Activated CD4-positive, alpha-beta memory T cell treated with anti-CD3 and anti-CD28 coated beads, Interleukin-2, amount 10 ng/mL, durations not matched to agents 7 days and 5 days (primary cell): ENCODE measurements at regions not wholly inside any gene's neighbourhood (a gene's known extent, or its start where the extent isn't known, plus 50 kb on each side); places are given as distances from the start of the nearest gene placed in this dataset.

Experiments used
- CTCF ChIA-PET: fragments of 350-600 bp; sonication (Branson Sonifier 250); formaldehyde crosslinking; loops from one replicate; lab custom pipeline; 2021; ENCODE audit warnings: antibody characterized with exemption, inconsistent platforms; lab: Charles Lee
- POLR2A ChIA-PET: fragments of 350-600 bp; sonication (Branson Sonifier 250); formaldehyde crosslinking; loops from one replicate; lab custom pipeline; 2021; ENCODE audit warnings: antibody characterized with exemption; lab: Charles Lee
- DNase-seq: peaks from one replicate; pipeline ENCODE4 v3.0.0-alpha.2; 2020
- H3K27ac Mint-ChIP-seq: one replicate; pipeline ENCODE4 v1.8.0; 2021; ENCODE audit warnings: mild to moderate bottlenecking, mixed read lengths
- H3K27me3 Mint-ChIP-seq: one replicate; pipeline ENCODE4 v1.8.0; 2021; ENCODE audit warnings: mixed read lengths
- H3K36me3 Mint-ChIP-seq: one replicate; pipeline ENCODE4 v1.8.0; 2021; ENCODE audit warnings: low read depth, mixed read lengths
- H3K4me1 Mint-ChIP-seq: one replicate; pipeline ENCODE4 v1.8.0; 2021; ENCODE audit warnings: mixed read lengths
- H3K4me3 Mint-ChIP-seq: one replicate; pipeline ENCODE4 v1.8.0; 2021; ENCODE audit warnings: mild to moderate bottlenecking, mixed read lengths
- H3K9me3 Mint-ChIP-seq: one replicate; pipeline ENCODE4 v1.8.0; 2021; ENCODE audit warnings: mixed read lengths

DNA sequence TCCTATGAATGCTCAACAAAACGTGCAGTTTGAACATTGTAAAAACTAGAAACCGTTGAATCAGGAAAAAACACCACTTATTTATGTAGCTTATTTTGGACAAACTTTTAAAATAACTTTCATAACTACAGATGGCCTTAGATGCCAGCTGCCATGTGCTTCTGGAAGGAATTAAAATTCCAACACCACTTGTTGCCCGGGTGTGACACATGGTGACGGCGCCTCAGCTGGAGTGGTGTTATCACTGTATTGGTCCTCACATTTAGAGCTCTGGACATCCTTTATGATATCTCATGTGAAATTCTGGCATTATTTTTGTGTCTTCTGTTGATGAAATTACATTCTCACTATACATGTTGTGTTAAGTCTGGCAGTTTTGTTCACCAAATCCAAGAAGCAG is 211.0 kb downstream of the IPO8 start:
- Mint-ChIP-seq H3K9me3 (no peaks in the 10 kb centered on the region), H3K4me3 (no peak overlapping the region), H3K36me3 (no peaks in the 10 kb centered on the region), H3K4me1 (no peaks in the 10 kb centered on the region), H3K27ac (no peak overlapping the region), H3K27me3 (peaks cover 2% of the 10 kb centered on the region)
- ChIA-PET POLR2A (no interaction called here), CTCF (no interaction called here)
- no peak for DNase-seq

- Mint-ChIP-seq H3K36me3 (no peaks in the 10 kb centered on the region), H3K27me3 (peaks cover 2% of the 10 kb centered on the region), H3K9me3 (no peaks in the 10 kb centered on the region), H3K27ac (no peak overlapping the region), H3K4me1 (no peaks in the 10 kb centered on the region), H3K4me3 (no peak overlapping the region)
- ChIA-PET POLR2A (no interaction called here), CTCF (no interaction called here)
- DNase-seq: no peak
Measured at GRCh38 chr12:30482650-30483049, 213.0 kb downstream of the IPO8 start.

GRCh38 chr12:30473274-30473673 is 222.4 kb downstream of the IPO8 start:
- Mint-ChIP-seq H3K27ac (no peak overlapping the region), H3K4me3 (no peak overlapping the region), H3K4me1 (no peaks in the 10 kb centered on the region), H3K27me3 (no peaks in the 10 kb centered on the region), H3K36me3 (no peaks in the 10 kb centered on the region), H3K9me3 (peaks cover 3% of the 10 kb centered on the region)
- POLR2A ChIA-PET: no interaction called here
- DNase-seq: no peak
- CTCF ChIA-PET: no interaction called here

DNA sequence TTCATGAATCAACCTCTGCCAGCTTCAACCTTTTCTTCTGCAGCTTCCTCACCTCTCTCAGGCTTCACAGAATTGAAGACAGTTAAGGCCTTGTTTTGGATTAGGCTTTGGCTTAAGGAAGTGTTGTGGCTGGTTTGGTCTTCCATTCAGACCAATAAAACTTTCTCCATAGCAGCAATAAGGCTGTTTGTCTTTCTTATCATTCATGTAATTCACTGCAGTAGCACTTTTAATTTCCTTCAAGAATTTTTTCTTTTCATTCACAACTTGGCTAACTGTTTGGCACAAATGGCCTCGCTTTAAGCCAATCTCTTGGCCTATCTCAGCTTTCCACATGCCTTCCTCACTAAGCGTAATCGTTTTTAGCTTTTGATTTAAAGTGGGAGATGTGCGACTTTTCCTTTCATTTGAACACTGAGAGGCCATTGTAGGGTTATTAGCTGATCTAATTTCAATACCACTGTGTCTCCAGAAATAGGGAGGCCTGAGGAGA is 229.5 kb downstream of the IPO8 start:
- H3K36me3 Mint-ChIP-seq: no peaks in the 10 kb centered on the region
- no peak overlapping the region for H3K4me3 Mint-ChIP-seq
- H3K27me3 Mint-ChIP-seq: no peaks in the 10 kb centered on the region
- CTCF ChIA-PET: no interaction called here
- no peaks in the 10 kb centered on the region for H3K9me3 Mint-ChIP-seq
- H3K4me1 Mint-ChIP-seq: no peaks in the 10 kb centered on the region
- POLR2A ChIA-PET: no interaction called here
- DNase-seq: no peak
- no peak overlapping the region for H3K27ac Mint-ChIP-seq

- CTCF ChIA-PET: no interaction called here
- H3K36me3 Mint-ChIP-seq: no peaks in the 10 kb centered on the region
- no peaks in the 10 kb centered on the region for H3K4me1 Mint-ChIP-seq
- no peaks in the 10 kb centered on the region for H3K27me3 Mint-ChIP-seq
- POLR2A ChIA-PET: no interaction called here
- DNase-seq: no peak
- no peak overlapping the region for H3K4me3 Mint-ChIP-seq
- H3K27ac Mint-ChIP-seq: no peak overlapping the region
- no peaks in the 10 kb centered on the region for H3K9me3 Mint-ChIP-seq
Measured at GRCh38 chr12:30463636-30464035, 232.0 kb downstream of the IPO8 start.

- no peaks in the 10 kb centered on the region for H3K36me3 Mint-ChIP-seq
- DNase-seq: no peak
- no peaks in the 10 kb centered on the region for H3K4me1 Mint-ChIP-seq
- no peaks in the 10 kb centered on the region for H3K9me3 Mint-ChIP-seq
- POLR2A ChIA-PET: no interaction called here
- CTCF ChIA-PET: no interaction called here
- no peak overlapping the region for H3K27ac Mint-ChIP-seq
- no peak overlapping the region for H3K4me3 Mint-ChIP-seq
- no peaks in the 10 kb centered on the region for H3K27me3 Mint-ChIP-seq
Measured at GRCh38 chr12:30462249-30462648, 233.4 kb downstream of the IPO8 start.

GRCh38 chr12:30461026-30461615 is 234.5 kb downstream of the IPO8 start:
- H3K27ac Mint-ChIP-seq: no peak overlapping the region
- CTCF ChIA-PET: no interaction called here
- no peaks in the 10 kb centered on the region for H3K27me3 Mint-ChIP-seq
- H3K36me3 Mint-ChIP-seq: no peaks in the 10 kb centered on the region
- no peaks in the 10 kb centered on the region for H3K4me1 Mint-ChIP-seq
- no peak overlapping the region for H3K4me3 Mint-ChIP-seq
- POLR2A ChIA-PET: no interaction called here
- DNase-seq: no peak
- H3K9me3 Mint-ChIP-seq: no peaks in the 10 kb centered on the region

DNA sequence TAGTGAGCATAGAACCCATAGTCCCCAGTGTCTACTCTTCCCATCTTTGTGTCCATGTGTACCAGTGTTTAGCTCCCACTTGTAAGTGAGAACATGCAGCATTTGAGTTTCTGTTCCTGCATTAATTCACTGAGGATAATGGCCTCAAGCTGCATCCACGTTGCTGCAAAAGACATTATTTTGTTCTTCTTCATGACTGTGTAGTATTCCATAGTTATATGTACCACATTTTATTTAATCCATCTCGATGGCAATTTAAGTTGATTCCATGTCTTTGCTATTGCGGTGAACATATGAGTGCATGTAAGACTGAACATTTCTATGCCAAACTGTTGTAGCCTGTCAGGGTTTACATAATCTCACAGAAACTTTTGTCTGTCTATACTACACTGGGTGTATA is 237.2 kb downstream of the IPO8 start:
- ChIA-PET POLR2A (no interaction called here), CTCF (no interaction called here)
- no peaks in the 10 kb centered on the region for H3K9me3 Mint-ChIP-seq
- DNase-seq: no peak
- no peaks in the 10 kb centered on the region for H3K4me1 Mint-ChIP-seq
- no peaks in the 10 kb centered on the region for H3K36me3 Mint-ChIP-seq
- H3K27me3 Mint-ChIP-seq: no peaks in the 10 kb centered on the region
- H3K27ac Mint-ChIP-seq: no peak overlapping the region
- no peak overlapping the region for H3K4me3 Mint-ChIP-seq

- no peak overlapping the region for H3K27ac Mint-ChIP-seq
- no peaks in the 10 kb centered on the region for H3K27me3 Mint-ChIP-seq
- POLR2A ChIA-PET: no interaction called here
- no peak for DNase-seq
- H3K36me3 Mint-ChIP-seq: no peaks in the 10 kb centered on the region
- CTCF ChIA-PET: no interaction called here
- H3K9me3 Mint-ChIP-seq: no peaks in the 10 kb centered on the region
- no peaks in the 10 kb centered on the region for H3K4me1 Mint-ChIP-seq
- no peak overlapping the region for H3K4me3 Mint-ChIP-seq
Measured at GRCh38 chr12:30457621-30458289, 237.9 kb downstream of the IPO8 start.

GRCh38 chr12:30450872-30451271 is 244.8 kb downstream of the IPO8 start:
- Mint-ChIP-seq H3K4me3 (no peak overlapping the region), H3K27ac (no peak overlapping the region), H3K36me3 (no peaks in the 10 kb centered on the region), H3K4me1 (no peaks in the 10 kb centered on the region), H3K9me3 (no peaks in the 10 kb centered on the region), H3K27me3 (no peaks in the 10 kb centered on the region)
- no peak for DNase-seq
- POLR2A ChIA-PET: no interaction called here
- CTCF ChIA-PET: no interaction called here

GRCh38 chr12:30450226-30450625 is 245.4 kb downstream of the IPO8 start:
- Mint-ChIP-seq H3K27ac (no peak overlapping the region), H3K4me1 (no peaks in the 10 kb centered on the region), H3K9me3 (no peaks in the 10 kb centered on the region), H3K27me3 (no peaks in the 10 kb centered on the region), H3K36me3 (no peaks in the 10 kb centered on the region), H3K4me3 (no peak overlapping the region)
- ChIA-PET CTCF (no interaction called here), POLR2A (no interaction called here)
- no peak for DNase-seq

GRCh38 chr12:30448038-30448437 is 247.6 kb downstream of the IPO8 start:
- POLR2A ChIA-PET: no interaction called here
- H3K36me3 Mint-ChIP-seq: no peaks in the 10 kb centered on the region

GRCh38 chr12:30447061-30447750 is 248.5 kb downstream of the IPO8 start:
- ChIA-PET POLR2A (no interaction called here), CTCF (no interaction called here)
- H3K36me3 Mint-ChIP-seq: no peaks in the 10 kb centered on the region
- H3K4me1 Mint-ChIP-seq: no peaks in the 10 kb centered on the region
- no peak for DNase-seq
- no peaks in the 10 kb centered on the region for H3K27me3 Mint-ChIP-seq
- H3K9me3 Mint-ChIP-seq: no peaks in the 10 kb centered on the region
- H3K4me3 Mint-ChIP-seq: no peak overlapping the region
- H3K27ac Mint-ChIP-seq: no peak overlapping the region

More at GRCh38 chr12:30448038-30448437, 247.6 kb downstream of the IPO8 start:
- CTCF ChIA-PET: no interaction called here
- Mint-ChIP-seq H3K27ac (no peak overlapping the region), H3K4me3 (no peak overlapping the region), H3K9me3 (no peaks in the 10 kb centered on the region), H3K4me1 (no peaks in the 10 kb centered on the region), H3K27me3 (no peaks in the 10 kb centered on the region)
- no peak for DNase-seq

- ChIA-PET POLR2A (no interaction called here), CTCF (no interaction called here)
- Mint-ChIP-seq H3K4me3 (no peak overlapping the region), H3K27me3 (no peaks in the 10 kb centered on the region), H3K9me3 (no peaks in the 10 kb centered on the region), H3K27ac (no peak overlapping the region), H3K36me3 (no peaks in the 10 kb centered on the region), H3K4me1 (no peaks in the 10 kb centered on the region)
- no peak for DNase-seq
Measured at GRCh38 chr12:30442461-30442860, 253.2 kb downstream of the IPO8 start.
